NCI-H82 treated with DMSO at 0.1 percent for 48 hours (cell line): ENCODE measurements at regions not wholly inside any gene's neighbourhood (a gene's known extent, or its start where the extent isn't known, plus 50 kb on each side); places are given as distances from the start of the nearest gene placed in this dataset.

Experiments used
- DNase-seq: peaks from one replicate; lab custom pipeline; 2025; ENCODE audit not compliant: unreplicated experiment; lab: John Stamatoyannopoulos, UW

- no peak for DNase-seq
Measured at GRCh38 chr14:59093902-59094301, 94.6 kb upstream of the DAAM1 start.

GRCh38 chr14:59096303-59096702 lies 92.2 kb upstream of the DAAM1 start:
- DNase-seq = no peak

GRCh38 chr14:59097681-59098080 lies 90.8 kb upstream of the DAAM1 start:
- no peak for DNase-seq

GRCh38 chr14:59098377-59098776 lies 90.1 kb upstream of the DAAM1 start:
- no peak for DNase-seq

DNA sequence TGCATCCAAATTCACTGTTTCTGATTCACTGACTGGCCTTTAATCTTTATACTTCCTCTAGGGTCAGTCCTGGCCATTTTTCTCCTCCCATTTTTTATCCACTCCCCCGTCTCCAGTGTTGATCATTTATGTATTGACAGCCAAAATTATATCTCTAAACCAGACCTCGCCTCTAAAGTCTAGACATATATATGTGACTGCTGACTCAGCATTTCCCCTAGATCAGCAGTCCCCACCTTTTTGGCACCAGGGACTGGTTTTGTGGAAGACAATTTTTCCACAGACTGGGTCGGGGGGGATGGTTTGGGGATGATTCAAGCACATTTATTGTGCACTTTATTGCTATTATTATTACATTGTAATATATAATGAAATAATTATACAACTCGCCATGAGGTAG lies 88.3 kb upstream of the DAAM1 start:
- no peak for DNase-seq

DNA sequence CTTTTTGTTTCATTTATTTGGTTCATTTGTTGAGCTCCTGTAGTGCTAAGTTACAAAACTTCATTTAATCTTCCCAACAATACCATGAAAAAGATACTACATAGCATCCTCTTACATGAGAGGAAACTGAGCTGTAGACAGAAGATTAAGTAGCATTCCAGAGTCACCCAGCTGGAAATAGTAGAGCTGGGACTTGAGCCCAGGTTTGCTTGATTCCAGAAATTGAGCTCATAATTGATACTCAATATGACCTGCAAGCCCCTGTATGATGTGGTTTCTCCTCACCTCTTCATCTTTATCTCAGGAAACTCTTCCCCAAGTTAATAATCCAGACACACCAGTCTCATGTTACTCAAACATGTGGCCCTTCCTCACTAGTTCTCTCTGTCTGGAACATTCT lies 87.0 kb upstream of the DAAM1 start:
- DNase-seq = no peak

DNA sequence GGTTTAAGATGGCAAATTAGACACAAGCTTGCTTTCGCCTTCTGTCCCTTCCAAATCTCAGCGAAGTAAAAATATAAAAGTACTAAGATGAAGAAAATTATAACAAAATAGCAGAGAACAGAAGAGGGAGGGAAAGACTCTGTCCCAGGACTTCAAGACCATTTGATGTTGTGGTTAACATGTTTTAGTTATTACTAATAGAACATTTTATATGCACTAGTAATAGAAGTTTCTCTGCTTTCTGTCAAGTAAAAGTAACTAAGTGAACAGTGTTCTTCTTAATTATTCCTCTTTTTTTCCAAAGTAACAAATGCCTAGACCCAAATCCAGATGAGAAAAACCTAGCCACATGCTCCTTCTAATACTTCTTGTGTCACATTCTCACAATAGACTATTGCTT lies 85.1 kb upstream of the DAAM1 start:
- no peak for DNase-seq

DNA sequence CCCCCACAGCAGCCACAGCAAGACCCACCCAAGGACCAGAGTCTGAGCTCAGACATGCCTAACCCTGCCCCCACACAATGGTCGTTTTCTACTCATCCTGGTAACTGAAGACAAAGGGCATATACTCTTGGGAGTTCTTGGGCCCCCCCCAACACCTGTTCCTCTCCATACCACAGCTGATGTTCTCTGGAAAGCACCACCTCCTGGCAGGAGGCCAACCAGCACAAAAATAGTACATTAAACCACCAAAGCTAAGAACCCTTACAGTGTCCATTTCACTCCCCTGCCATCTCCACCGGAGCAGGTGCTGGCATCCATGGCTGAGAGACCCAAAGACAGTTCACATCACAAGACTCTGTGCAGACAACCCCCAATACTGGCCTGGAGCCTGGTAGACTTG lies 80.6 kb upstream of the DAAM1 start:
- peak; percentile 27 for DNase-seq

DNA sequence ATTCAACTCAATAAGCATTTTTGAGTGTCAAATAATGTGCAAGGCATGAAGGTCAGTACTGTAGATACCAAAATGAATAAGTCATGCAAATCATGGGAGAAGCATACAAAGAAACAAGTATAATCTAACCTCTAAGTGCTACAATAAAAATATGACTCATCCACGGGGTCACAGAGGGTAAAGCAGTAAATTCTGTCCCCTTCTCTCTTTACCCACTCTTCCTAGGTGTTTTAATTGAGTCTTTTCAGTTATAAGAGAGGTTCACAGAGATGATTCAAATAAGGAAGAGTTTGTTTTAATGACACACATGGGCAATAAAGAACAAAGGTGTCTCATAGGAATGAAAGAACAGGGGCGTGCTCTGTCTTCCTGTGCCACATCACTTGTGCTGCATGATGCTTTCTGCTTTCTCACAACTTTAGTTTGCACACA lies 71.5 kb upstream of the DAAM1 start:
- DNase-seq = no peak

DNA sequence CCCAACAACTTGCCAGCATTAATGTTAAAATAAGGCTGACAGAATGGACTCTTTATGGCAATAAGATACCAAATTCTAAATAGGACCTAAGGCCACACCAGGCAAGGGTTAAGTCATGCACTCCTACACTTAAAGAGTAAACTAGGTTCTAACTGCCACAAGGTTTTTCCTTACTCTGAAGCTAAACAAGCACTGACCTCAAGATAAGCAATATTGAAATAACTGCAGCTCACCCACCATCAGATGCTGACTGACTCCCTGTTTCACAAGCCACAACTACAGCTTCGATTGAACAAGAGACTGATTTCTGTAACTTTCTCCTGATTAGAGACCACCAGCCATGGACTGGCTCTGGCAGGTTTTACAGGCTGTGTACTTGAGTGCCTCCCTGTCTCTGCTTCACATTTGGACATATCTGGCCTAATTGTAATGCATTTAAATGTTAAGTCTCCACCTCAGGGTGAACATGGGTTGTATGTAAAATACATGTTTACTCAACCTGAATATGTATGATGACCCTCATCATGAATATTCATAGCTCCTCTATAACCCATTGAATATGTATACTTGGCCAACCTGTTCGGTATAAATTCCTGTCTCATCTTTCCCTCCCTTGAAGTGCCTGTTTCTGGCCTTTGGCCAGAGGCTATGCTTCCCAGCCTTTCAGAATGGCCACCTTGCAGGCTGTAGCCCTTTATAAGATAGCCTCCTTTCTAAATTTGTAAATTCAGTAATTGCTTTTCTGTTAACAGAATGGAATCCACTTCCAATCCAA lies 70.5 kb upstream of the DAAM1 start:
- DNase-seq = no peak

DNA sequence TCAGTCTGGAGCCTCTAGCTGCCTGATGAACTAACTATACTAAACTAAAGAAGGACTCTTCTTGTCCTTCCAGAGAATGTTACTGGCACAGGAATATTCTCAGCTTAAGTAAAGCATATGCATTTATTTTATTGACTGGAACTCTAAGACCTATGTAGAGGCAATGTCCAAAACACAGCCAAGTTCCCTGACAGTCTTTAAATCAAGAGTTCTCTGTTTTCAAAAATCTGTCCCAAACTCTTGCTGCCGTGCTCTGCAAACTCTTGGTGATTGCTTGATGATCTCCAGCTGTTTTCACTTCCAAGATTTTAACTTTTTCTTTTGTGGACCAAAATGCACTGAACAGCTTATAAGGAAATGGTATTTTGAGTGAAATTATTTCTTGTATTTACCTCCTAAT lies 67.5 kb upstream of the DAAM1 start:
- DNase-seq = no peak

GRCh38 chr14:59123531-59123930 lies 64.9 kb upstream of the DAAM1 start:
- DNase-seq = no peak

DNA sequence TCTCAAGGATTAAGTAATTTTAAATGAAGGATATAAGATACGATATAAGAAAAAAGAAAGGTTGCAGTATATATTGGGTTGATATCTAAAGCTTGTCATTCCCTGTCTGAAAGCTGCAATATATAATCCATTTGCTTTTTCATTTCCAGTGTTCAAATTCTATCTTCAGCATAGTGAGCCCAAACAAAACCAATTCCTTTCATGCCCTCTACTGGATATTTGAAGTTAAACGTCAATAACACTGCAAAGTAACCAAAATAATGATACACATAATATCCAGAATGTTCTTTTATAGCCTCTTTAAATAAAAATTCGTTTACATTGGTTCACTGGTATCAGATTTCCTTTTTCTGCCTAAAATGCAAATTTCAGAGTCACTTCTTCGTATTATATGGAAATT lies 64.5 kb upstream of the DAAM1 start:
- DNase-seq = no peak

- no peak for DNase-seq
Measured at GRCh38 chr14:59125156-59125555, 63.3 kb upstream of the DAAM1 start.

DNA sequence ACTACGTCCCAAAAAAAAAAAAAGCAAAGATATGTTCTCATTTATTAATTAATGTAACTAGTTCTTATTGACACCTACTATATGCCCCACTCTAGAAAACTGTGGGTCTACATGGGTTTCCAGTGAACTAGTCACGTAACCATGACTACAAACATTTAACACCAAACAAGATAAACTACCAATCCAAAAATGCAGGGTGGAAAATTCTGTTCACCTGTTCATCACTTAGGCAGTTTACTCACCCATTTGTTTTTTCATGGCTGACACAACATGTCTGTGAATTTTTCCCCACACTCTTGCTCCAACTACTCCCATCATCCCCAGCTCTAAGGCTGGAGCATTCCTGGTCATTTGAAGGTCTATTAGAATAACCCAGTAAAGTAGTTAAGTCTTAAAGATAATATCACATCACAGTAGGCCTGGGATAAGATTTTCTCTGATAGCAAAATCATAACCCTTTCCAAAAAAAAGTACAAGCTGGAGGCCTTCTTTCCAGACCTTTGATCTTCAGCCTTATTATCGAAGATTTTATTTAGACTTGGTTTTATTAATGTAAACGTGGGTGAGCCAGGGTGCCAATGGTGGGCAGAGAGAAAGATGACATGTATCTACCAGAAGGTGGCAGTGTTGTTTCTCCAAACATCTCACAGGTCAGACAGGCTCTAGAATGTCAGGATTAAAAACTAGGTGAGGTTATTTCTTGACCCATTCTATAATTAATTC lies 61.6 kb upstream of the DAAM1 start:
- DNase-seq = peak; percentile 65

DNA sequence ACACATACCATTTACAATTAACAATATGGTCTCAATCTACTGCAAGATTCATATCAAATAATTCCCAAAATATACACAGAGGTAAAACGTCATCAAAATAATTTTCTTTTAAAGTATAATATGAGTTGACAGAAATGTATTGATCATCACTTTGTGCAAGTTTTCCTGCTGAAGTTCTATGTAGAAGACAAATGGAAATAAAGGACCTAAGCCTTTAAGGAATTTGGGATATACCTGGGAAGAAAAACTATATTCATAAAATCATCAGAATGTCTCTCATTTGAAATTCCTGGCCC lies 61.1 kb upstream of the DAAM1 start:
- DNase-seq = no peak

DNA sequence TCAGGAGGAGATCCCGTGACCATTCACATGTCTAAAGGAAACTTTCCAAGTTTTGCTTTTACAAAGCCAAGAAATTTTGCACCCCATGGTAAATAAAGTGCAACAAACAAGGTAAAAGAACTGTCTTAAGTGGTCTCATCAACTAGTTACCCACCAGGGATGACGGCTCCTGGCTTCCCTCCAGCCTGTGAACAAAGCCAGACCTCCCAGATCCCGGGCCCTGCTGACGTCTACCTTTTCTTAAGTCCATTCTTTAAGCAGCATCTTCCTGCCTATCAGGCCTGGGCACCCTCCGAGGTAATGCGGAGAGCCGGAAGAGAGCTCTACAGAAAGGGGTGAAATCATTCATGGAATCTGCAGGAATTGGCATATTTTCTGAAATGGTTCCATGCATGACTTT lies 58.0 kb upstream of the DAAM1 start:
- DNase-seq = no peak

DNA sequence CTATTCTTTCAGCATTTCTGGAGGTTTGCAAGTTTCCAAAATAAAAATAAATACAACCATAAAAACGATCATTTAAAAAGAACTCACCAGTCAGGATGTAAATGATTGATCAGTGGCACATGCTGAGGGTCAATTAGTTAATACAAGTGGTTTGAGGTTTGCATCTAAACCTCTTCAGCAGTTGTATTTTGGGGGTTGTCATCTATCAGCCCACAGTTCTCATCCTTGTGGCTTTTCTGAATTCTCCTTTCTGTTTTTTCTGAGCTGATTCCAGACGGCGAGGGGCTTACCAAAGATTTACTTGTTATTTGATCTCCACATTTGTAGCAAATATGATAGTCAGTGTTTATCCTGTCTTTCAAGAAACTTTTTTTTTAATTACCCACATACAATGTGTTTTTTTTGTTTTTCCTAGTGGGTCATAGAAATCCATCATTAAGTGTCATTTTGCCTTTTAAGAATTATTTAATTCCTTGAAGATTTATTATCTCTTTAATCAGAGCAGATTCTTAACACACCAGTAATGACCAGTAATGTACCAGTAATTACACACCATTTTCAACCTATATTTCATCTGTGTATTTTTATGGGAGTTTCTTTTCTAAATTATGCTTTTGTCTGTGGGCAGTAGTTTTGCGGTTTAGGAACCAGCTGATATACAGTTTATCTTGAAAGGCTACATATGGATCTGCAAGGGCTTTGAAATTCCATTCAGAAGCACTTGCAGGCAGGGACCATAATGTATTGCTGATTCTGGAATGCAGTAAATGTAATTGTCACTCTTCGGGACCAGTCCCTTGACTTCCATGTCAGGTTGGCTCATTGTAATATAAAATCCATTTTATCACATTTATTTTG lies 56.3 kb upstream of the DAAM1 start:
- DNase-seq = peak; percentile 15

DNA sequence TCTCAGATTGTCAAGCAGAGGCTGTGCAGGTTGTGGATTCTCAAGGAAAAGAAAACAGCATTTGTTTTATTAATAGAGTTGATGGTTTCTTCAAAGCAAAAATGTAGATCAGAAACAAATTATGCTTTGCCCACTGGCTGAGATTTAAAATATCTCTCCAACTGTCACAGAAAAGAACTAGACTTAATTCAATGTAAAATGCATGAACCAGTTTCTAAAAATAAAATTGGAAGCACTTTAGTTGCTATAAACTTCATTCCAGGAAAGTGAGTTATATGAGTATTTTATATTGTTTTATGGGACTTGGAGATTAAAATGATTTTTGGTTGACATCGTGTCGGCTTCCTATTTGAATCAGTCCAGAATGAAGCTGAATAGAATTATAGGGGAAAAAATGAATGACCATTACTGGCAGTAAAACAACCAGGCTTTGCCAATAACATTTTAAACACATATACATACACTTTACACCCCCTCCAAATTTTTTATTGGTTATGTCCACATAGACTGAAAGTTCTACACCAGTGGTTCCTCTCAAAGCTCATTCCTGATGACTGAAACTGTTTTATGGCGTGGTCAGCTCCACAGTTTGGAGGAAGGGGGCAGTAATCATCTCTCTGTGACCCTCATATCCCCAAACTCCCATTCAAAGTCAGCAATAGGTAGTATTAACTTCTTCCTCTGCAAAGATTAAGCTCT lies 55.5 kb upstream of the DAAM1 start:
- no peak for DNase-seq

DNA sequence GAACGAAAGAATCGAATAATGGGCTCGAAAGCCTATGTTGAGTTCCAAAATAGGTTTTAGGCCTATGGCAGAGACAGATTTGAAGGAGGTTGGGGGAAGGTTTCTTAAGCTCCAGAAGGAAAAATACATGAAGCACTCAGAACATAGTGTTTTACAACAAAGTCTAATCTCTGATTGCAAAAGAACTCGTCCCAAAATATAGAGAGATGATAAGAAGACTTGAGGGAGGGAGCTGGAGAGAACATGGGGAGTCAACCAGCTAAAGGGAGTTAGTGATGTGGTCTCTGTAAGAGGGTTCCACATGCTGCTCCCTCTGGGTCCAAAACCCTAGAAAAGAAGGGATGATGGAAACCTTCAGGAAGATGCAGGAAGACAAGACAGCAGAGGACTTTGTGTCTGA lies 54.8 kb upstream of the DAAM1 start:
- DNase-seq = no peak

DNA sequence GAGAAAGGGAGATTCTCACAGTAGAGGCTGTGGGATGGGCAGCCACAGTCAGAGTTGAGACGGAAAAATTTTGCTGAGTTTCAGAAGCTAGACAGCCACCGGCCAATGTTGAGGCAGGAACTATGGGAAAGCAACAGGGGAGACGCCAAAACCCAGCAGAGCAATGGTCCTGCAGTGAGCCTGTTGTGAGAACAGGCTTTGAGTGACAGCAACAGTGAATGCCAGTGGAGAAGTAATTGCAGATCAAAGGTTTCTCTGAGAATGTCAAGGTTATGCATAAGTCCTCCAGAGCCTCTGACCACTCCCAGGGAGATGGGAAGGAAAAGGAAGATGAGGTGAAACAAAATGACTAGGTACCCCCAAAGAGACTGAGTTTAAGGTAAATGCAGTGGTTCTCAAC lies 54.2 kb upstream of the DAAM1 start:
- no peak for DNase-seq
